ENCODE measurements at regions not wholly inside any gene's neighbourhood (a gene's known extent, or its start where the extent isn't known, plus 50 kb on each side); places are given as distances from the start of the nearest gene placed in this dataset.

DNA sequence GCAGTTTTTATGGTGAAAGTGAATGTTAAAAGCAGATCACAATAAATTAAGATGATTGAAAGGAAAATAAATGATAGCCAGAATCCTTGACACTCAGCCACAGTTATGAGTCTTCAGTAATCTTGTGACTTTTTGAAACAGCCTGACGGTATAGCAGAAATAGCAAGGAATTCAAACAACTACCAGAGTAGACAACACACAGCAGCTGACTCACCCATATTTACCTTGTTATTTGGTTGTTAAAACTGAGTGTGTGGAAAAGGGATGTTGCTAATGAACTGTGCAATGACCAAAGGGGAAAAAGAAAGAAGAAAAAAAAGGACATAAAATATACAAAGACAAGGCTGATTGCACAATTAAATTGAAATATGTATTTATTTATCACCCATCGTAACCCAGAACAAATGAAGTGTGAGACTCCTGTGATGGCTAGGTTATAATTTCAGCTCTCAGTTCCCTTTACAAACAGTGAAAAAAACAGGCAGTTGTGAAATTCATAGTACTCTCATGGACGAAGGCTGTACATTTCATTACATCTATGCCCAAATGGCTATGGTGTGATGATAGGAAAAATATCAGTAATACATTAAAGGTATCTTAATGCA lies 1023.0 kb upstream of the SORCS1 start:
- TF ChIP-seq, protein P1, sequence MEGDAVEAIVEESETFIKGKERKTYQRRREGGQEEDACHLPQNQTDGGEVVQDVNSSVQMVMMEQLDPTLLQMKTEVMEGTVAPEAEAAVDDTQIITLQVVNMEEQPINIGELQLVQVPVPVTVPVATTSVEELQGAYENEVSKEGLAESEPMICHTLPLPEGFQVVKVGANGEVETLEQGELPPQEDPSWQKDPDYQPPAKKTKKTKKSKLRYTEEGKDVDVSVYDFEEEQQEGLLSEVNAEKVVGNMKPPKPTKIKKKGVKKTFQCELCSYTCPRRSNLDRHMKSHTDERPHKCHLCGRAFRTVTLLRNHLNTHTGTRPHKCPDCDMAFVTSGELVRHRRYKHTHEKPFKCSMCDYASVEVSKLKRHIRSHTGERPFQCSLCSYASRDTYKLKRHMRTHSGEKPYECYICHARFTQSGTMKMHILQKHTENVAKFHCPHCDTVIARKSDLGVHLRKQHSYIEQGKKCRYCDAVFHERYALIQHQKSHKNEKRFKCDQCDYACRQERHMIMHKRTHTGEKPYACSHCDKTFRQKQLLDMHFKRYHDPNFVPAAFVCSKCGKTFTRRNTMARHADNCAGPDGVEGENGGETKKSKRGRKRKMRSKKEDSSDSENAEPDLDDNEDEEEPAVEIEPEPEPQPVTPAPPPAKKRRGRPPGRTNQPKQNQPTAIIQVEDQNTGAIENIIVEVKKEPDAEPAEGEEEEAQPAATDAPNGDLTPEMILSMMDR (IDR thresholded peaks at IDR 0.05): no peak
- TF ChIP-seq POLR2A (IDR thresholded peaks at IDR 0.05): no peak

All from heart left ventricle (tissue), 13 donors.